A549 (cell line): ENCODE measurements at regions not wholly inside any gene's neighbourhood (a gene's known extent, or its start where the extent isn't known, plus 50 kb on each side); places are given as distances from the start of the nearest gene placed in this dataset.

Source experiments
- ATAC-seq, 2 experiments: fragments of 200-7000 bp in 1 of 2; fragments of >200 bp in 1 of 2; cut with Nextera tagmentation in 1 of 2; cut with Tn5 transposase in 1 of 2; 3 replicates each; pipeline versions ENCODE4 v1.8.0 to v1.9.1; 2018 to 2020; ENCODE audit warnings: mild to moderate bottlenecking in 1 of 2, moderate library complexity in 1 of 2
- CTCF ChIA-PET: fragments of 300-600 bp; sonication (Branson Sonifier 250); formaldehyde crosslinking; extraction: SDS; loops from one replicate; lab custom pipeline; 2021; ENCODE audit warnings: antibody characterized with exemption, inconsistent platforms; lab: Yijun Ruan, JAX
- POLR2A ChIA-PET: fragments of 350-600 bp; formaldehyde crosslinking; extraction: SDS; loops from one replicate; lab custom pipeline; 2021; ENCODE audit warnings: antibody characterized with exemption, inconsistent platforms; lab: Yijun Ruan, JAX
- DNase-seq, 2 experiments: peaks; one replicate each; pipeline versions ENCODE4 v3.0.0 to v3.0.0-alpha.2; 2011 to 2016; ENCODE audit warnings: low read depth in 1 of 2, low spot score in 1 of 2
- FAIRE-seq: peaks from 2 replicates; lab custom pipeline; 2011; peaks lifted over from hg19 to GRCh38; lab: Jason Lieb, UNC
- H3K27ac ChIP-seq, 2 experiments: fragments of >200 bp; sonication (Bioruptor Twin); formaldehyde crosslinking; 3 replicates each; pipeline ENCODE4 v1.5.1; 2016 to 2017
- H3K4me1 ChIP-seq: fragments of >200 bp; sonication (Bioruptor Twin); formaldehyde crosslinking; 3 replicates; pipeline ENCODE4 v1.6.1; 2016
- H3K4me2 ChIP-seq: fragments of >200 bp; sonication (Bioruptor Twin); formaldehyde crosslinking; 3 replicates; pipeline ENCODE4 v1.6.1; 2016
- H3K4me3 ChIP-seq: fragments of >200 bp; sonication (Bioruptor Twin); formaldehyde crosslinking; 3 replicates; pipeline ENCODE4 v1.5.1; 2016
- H3K9me3 ChIP-seq: fragments of >200 bp; sonication (Bioruptor Twin); formaldehyde crosslinking; 3 replicates; pipeline ENCODE4 v1.6.1; 2016
- BHLHE40 ChIP-seq: IDR thresholded peaks from 2 replicates; pipeline ENCODE4 v1.6.1; 2012; ENCODE audit warnings: low read depth, low read length, inconsistent platforms
- CBX2 ChIP-seq: fragments of 200-600 bp; sonication (generic); IDR thresholded peaks from 2 replicates; pipeline ENCODE4 v1.6.1; 2016; ENCODE audit warnings: low read depth, mild to moderate bottlenecking, borderline replicate concordance
- CEBPB ChIP-seq, 2 experiments: fragments of >200 bp in 1 of 2; sonication (Bioruptor Twin) in 1 of 2; formaldehyde crosslinking in 1 of 2; IDR thresholded peaks; 2 replicates each; pipeline ENCODE4 v1.6.1; 2012 to 2016
- CHD2 ChIP-seq: fragments of 150-350 bp; IDR thresholded peaks from 2 replicates; pipeline ENCODE4 v1.6.1; 2014; ENCODE audit warnings: low read length; ENCODE audit not compliant: partially characterized antibody
- EHMT2 ChIP-seq: fragments of 200-600 bp; sonication (generic); IDR thresholded peaks from 2 replicates; pipeline ENCODE4 v1.6.1; 2016; ENCODE audit warnings: antibody characterized with exemption, low read depth, mild to moderate bottlenecking, moderate library complexity
- EP300 ChIP-seq, 2 experiments: fragments of >200 bp; sonication (Bioruptor Twin); formaldehyde crosslinking; IDR thresholded peaks; 2 replicates in 1 of 2; 3 replicates in 1 of 2; pipeline ENCODE4 v1.6.1; 2016 to 2017
- HOXB5 ChIP-seq: fragments of 250-450 bp; sonication (Bioruptor Pico); IDR thresholded peaks from 2 replicates; pipeline ENCODE4 v1.5.0; 2020; ENCODE audit warnings: mild to moderate bottlenecking, moderate library complexity
- JUN ChIP-seq, 2 experiments: fragments of >200 bp; sonication (Bioruptor Twin); formaldehyde crosslinking; IDR thresholded peaks; 2 replicates in 1 of 2; 3 replicates in 1 of 2; pipeline ENCODE4 v1.6.1; 2016 to 2017
- JUNB ChIP-seq: fragments of >200 bp; sonication (Bioruptor Twin); formaldehyde crosslinking; IDR thresholded peaks from 2 replicates; pipeline ENCODE4 v1.6.1; 2016
- KDM1A ChIP-seq: fragments of 200-600 bp; sonication (generic); IDR thresholded peaks from 2 replicates; pipeline ENCODE4 v1.6.1; 2016; ENCODE audit warnings: low read depth, mild to moderate bottlenecking
- MAZ ChIP-seq: fragments of 150-350 bp; IDR thresholded peaks from 2 replicates; pipeline ENCODE4 v1.6.1; 2014; ENCODE audit warnings: antibody characterized with exemption, low read depth, low read length, borderline replicate concordance
- MYC ChIP-seq: IDR thresholded peaks from 2 replicates; pipeline ENCODE4 v1.6.1; 2012; ENCODE audit warnings: mild to moderate bottlenecking, inconsistent platforms, low read length, improper control_type of control experiment, borderline replicate concordance
- NFE2L2 ChIP-seq: fragments of 150-350 bp; conservative IDR thresholded peaks from 2 replicates; pipeline ENCODE4 v1.6.1; 2014; ENCODE audit warnings: low read length
- NPAS2 ChIP-seq: fragments of 250-450 bp; sonication (Bioruptor Pico); IDR thresholded peaks from 2 replicates; pipeline ENCODE4 v1.8.0; 2022; ENCODE audit warnings: mild to moderate bottlenecking, moderate library complexity, borderline replicate concordance
- PHF8 ChIP-seq: fragments of 200-600 bp; sonication (generic); IDR thresholded peaks from 2 replicates; pipeline ENCODE4 v1.6.1; 2016; ENCODE audit warnings: low read depth, mild to moderate bottlenecking, antibody characterized with exemption, moderate library complexity, borderline replicate concordance
- RARB ChIP-seq: fragments of 250-450 bp; sonication (Bioruptor Pico); IDR thresholded peaks from 2 replicates; pipeline ENCODE4 v1.8.0; 2021; ENCODE audit warnings: mild to moderate bottlenecking, moderate library complexity
- RFX5 ChIP-seq: fragments of 450-650 bp; IDR thresholded peaks from 2 replicates; pipeline ENCODE4 v1.7.1; 2014; ENCODE audit warnings: antibody characterized with exemption, mild to moderate bottlenecking, moderate library complexity
- SREBF2 ChIP-seq: fragments of 450-650 bp; IDR thresholded peaks from 2 replicates; pipeline ENCODE4 v1.6.1; 2014; ENCODE audit warnings: mild to moderate bottlenecking, moderate library complexity
- TFCP2L1 ChIP-seq: fragments of 250-450 bp; sonication (Bioruptor Pico); IDR thresholded peaks from 2 replicates; pipeline ENCODE4 v1.5.0; 2021; ENCODE audit warnings: mild to moderate bottlenecking
- ZC3H11A ChIP-seq: fragments of 450-650 bp; IDR thresholded peaks from 2 replicates; pipeline ENCODE4 v1.6.1; 2014; ENCODE audit warnings: antibody characterized with exemption, mild to moderate bottlenecking
- ZNF302 ChIP-seq: fragments of 250-450 bp; sonication (Bioruptor Pico); IDR thresholded peaks from 2 replicates; pipeline ENCODE4 v1.9.0; 2021; ENCODE audit warnings: inconsistent platforms, mild to moderate bottlenecking, moderate library complexity
- ZSCAN20 ChIP-seq: fragments of 250-450 bp; sonication (Bioruptor Pico); IDR thresholded peaks from 2 replicates; pipeline ENCODE4 v1.8.0; 2022; ENCODE audit warnings: mild to moderate bottlenecking, moderate library complexity
- WGBS: methylation state at CpG from one replicate; pipeline ENCODE4 v1.1.6; 2017; ENCODE audit errors: missing lambda C conversion rate; 5-methylcytosine and 5-hydroxymethylcytosine counted together
- TF ChIP-seq, protein P1 (sequence below): fragments of >200 bp; sonication (Bioruptor Twin); formaldehyde crosslinking; IDR thresholded peaks from 2 replicates; pipeline ENCODE4 v1.6.1; 2016
- TF ChIP-seq, protein P2 (sequence below): fragments of >200 bp; sonication (Bioruptor Twin); formaldehyde crosslinking; IDR thresholded peaks from 3 replicates; pipeline ENCODE4 v1.5.1; 2016
- TF ChIP-seq, protein P3 (sequence below): fragments of 150-350 bp; IDR thresholded peaks from 2 replicates; pipeline ENCODE4 v1.6.1; 2014; ENCODE audit warnings: low read depth, mild to moderate bottlenecking, low read length

DNA sequence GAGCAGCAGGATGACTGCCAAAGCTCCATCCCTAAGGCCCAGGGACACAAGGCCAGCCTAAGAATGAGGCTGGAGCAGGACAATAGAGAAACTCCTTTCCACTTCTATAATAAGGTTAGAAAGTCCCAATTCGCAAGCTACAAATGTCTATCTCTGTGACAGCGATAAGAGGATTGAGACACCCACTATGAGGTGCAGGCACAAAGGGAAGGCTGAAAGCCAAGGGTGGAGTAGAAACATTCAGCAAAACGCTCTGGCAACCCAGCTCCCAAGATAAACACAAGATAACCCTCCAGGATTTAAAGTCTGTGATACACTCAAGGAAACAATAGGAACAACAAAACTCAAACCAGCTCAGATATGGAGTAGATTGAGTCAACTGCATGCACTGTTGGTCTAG, 418.0 kb upstream of the UBE2E3 start:
- H3K9me3 ChIP-seq = no peaks in the 10 kb centered on the region
- WGBS = 65% methylated on average over 3 of the region's 3 CpGs
- FAIRE-seq = no peak
- no peaks in the 10 kb centered on the region for H3K4me1 ChIP-seq
- TF ChIP-seq EP300 (IDR thresholded peaks at IDR 0.05) = no peak
- no peak for TF ChIP-seq NFE2L2
- TF ChIP-seq CBX2 = no peak
- TF ChIP-seq, protein P1, sequence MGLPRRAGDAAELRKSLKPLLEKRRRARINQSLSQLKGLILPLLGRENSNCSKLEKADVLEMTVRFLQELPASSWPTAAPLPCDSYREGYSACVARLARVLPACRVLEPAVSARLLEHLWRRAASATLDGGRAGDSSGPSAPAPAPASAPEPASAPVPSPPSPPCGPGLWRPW = no peak
- no peak for TF ChIP-seq MYC
- TF ChIP-seq CHD2 = no peak
- no peak for TF ChIP-seq CEBPB (IDR thresholded peaks at IDR 0.05)
- no peak for TF ChIP-seq JUN (IDR thresholded peaks at IDR 0.05)
- TF ChIP-seq, protein P2, sequence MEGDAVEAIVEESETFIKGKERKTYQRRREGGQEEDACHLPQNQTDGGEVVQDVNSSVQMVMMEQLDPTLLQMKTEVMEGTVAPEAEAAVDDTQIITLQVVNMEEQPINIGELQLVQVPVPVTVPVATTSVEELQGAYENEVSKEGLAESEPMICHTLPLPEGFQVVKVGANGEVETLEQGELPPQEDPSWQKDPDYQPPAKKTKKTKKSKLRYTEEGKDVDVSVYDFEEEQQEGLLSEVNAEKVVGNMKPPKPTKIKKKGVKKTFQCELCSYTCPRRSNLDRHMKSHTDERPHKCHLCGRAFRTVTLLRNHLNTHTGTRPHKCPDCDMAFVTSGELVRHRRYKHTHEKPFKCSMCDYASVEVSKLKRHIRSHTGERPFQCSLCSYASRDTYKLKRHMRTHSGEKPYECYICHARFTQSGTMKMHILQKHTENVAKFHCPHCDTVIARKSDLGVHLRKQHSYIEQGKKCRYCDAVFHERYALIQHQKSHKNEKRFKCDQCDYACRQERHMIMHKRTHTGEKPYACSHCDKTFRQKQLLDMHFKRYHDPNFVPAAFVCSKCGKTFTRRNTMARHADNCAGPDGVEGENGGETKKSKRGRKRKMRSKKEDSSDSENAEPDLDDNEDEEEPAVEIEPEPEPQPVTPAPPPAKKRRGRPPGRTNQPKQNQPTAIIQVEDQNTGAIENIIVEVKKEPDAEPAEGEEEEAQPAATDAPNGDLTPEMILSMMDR = no peak
- no peak for TF ChIP-seq TFCP2L1 (CRISPR knock-in tag)
- TF ChIP-seq ZC3H11A = no peak
- no peak for DNase-seq
- H3K27ac ChIP-seq = no peak overlapping the region
- ChIA-PET CTCF (no interaction called here), POLR2A (no interaction called here)
- no peak overlapping the region for H3K4me2 ChIP-seq
- no peak for ATAC-seq
- H3K4me3 ChIP-seq = no peak overlapping the region

DNA sequence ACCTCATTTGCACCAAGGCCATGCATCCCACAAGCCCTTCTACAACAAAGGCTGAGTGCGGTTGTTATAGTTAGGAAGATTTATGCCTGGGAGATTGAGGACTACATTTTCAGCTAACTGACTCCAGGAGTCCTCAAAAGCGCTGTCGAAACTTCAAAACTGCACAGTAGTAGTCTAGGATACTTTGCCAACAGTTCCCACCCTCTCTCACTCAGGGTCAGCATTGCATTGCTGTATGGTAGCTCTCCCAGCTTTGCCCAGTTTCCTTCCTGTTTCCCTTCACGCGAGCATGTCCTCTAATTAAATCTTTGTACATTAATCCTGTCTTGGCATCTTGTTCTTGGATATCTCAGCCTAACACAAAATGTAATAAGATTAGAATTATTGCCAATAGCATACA, 420.6 kb upstream of the UBE2E3 start:
- Histone ChIP-seq H3K4me1 (no peaks in the 10 kb centered on the region), H3K4me3 (no peak overlapping the region), H3K4me2 (no peak overlapping the region), H3K9me3 (no peaks in the 10 kb centered on the region), H3K27ac (no peak overlapping the region)
- FAIRE-seq = no peak
- no peak for DNase-seq
- ChIA-PET CTCF (no interaction called here), POLR2A (no interaction called here)
- 96% methylated on average over 5 of the region's 5 CpGs for WGBS
- ATAC-seq = no peak
- TF ChIP-seq JUNB (no peak), ZC3H11A (no peak), RFX5 (no peak), RARB (no peak), SREBF2 (no peak), KDM1A (no peak), ZSCAN20 (CRISPR knock-in tag) (no peak), PHF8 (no peak), EP300 (IDR thresholded peaks at IDR 0.05) (no peak), NPAS2 (CRISPR knock-in tag) (no peak), BHLHE40 (no peak), ZNF302 (CRISPR knock-in tag) (no peak), MAZ (no peak), EHMT2 (no peak), HOXB5 (CRISPR knock-in tag) (no peak), JUN (IDR thresholded peaks at IDR 0.05) (no peak)
- TF ChIP-seq, protein P2 = no peak
- TF ChIP-seq, protein P3, sequence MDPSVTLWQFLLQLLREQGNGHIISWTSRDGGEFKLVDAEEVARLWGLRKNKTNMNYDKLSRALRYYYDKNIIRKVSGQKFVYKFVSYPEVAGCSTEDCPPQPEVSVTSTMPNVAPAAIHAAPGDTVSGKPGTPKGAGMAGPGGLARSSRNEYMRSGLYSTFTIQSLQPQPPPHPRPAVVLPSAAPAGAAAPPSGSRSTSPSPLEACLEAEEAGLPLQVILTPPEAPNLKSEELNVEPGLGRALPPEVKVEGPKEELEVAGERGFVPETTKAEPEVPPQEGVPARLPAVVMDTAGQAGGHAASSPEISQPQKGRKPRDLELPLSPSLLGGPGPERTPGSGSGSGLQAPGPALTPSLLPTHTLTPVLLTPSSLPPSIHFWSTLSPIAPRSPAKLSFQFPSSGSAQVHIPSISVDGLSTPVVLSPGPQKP = no peak
